ENCODE measurements at regions not wholly inside any gene's neighbourhood (a gene's known extent, or its start where the extent isn't known, plus 50 kb on each side); places are given as distances from the start of the nearest gene placed in this dataset.

DNA sequence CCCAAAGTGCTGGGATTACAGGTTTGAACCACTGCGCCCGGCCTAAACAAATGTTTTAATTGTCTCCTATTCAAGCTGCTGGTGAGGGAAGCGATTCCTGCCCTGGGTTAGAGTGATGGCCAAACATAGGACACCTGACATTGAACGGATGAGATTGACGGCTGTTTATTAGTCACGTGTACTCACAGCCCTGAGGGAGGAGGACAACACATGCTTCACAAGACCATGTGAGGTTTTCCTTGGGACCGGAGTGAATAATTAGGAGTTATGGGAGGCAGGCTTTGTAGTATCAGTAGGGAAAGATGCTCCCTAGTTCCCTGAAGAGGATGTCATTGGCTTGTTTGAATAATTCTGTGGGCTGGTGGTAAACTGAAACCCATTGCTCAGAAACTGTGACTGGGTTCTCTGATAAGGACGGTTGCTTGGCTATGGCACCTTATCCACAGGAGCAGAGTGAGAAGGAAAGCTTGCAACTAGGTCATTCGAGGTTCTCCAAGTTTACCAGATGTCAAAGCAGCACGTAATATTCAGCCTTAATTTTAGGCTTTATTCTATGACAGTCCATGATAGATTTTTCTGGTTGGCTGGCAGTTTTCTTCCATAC is 245.8 kb downstream of the PLA2G4A start:
- DNase-seq (ENCODE audit: extremely low read depth, low read depth): no peak
- TF ChIP-seq, protein P1, sequence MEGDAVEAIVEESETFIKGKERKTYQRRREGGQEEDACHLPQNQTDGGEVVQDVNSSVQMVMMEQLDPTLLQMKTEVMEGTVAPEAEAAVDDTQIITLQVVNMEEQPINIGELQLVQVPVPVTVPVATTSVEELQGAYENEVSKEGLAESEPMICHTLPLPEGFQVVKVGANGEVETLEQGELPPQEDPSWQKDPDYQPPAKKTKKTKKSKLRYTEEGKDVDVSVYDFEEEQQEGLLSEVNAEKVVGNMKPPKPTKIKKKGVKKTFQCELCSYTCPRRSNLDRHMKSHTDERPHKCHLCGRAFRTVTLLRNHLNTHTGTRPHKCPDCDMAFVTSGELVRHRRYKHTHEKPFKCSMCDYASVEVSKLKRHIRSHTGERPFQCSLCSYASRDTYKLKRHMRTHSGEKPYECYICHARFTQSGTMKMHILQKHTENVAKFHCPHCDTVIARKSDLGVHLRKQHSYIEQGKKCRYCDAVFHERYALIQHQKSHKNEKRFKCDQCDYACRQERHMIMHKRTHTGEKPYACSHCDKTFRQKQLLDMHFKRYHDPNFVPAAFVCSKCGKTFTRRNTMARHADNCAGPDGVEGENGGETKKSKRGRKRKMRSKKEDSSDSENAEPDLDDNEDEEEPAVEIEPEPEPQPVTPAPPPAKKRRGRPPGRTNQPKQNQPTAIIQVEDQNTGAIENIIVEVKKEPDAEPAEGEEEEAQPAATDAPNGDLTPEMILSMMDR (IDR thresholded peaks at IDR 0.05; ENCODE audit: low read depth, low read length): no peak

DNA sequence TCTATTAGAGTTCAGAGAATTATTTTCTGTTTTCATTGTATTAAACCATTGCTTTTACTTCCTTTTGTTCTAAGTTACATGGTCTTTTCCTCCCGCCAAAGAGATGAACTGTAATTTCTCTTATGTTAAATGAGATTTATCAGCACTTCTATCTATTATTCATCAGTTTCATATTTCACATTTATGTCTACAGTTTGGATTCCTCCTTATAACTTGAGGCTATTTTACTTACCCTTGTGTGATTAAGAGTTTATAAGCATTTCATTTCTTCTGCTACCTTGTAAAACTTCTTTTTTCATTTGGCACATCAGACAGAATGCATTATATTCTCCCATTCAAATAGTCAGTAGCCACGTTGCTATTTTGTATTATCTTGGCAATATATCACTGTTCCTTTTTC is 248.2 kb downstream of the PLA2G4A start:
- no peak for DNase-seq (ENCODE audit: extremely low read depth, low read depth)
- TF ChIP-seq, protein P1 (IDR thresholded peaks at IDR 0.05; ENCODE audit: low read depth, low read length): no peak

DNA sequence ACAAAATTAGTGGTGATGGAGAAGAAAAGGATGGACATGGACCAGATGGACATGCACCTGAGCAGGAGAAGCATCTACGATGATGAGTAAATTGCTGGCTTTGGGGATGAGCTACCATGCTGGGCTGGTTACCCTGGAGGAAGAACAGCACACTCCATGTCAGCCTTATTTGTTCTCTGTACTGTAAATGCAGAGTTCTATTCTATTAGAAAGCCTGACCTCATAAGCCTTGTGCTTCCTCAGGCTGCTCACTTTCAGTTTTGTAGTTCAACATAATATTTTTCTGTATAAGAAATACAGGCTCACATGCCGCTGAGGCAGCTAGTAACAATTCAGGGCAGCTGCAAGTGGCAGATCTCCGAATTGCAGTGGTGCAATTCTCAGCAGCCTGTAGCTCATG is 249.6 kb downstream of the PLA2G4A start:
- DNase-seq (ENCODE audit: extremely low read depth, low read depth): no peak
- TF ChIP-seq, protein P1 (IDR thresholded peaks at IDR 0.05; ENCODE audit: low read depth, low read length): no peak

DNA sequence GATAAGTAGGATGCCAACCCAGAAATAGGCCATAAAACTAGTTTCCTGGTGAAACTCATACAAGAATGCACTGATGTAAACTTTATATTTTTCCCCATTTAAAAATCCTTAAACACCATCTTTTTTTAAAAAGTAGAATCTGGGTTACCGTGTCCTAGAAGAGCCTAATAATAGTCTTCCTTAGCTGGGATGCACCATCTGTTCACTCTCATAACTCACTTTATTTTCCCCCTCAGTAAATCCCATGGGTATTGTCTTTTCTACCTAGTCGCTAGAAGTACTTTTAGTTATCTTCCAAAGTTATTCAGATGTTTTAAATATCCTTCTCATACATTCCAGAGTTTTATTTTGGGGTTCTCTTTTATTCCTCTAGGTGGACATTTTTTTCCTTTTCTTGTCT is 250.2 kb downstream of the PLA2G4A start:
- TF ChIP-seq, protein P1 (IDR thresholded peaks at IDR 0.05; ENCODE audit: low read depth, low read length): no peak
- no peak for DNase-seq (ENCODE audit: extremely low read depth, low read depth)

DNA sequence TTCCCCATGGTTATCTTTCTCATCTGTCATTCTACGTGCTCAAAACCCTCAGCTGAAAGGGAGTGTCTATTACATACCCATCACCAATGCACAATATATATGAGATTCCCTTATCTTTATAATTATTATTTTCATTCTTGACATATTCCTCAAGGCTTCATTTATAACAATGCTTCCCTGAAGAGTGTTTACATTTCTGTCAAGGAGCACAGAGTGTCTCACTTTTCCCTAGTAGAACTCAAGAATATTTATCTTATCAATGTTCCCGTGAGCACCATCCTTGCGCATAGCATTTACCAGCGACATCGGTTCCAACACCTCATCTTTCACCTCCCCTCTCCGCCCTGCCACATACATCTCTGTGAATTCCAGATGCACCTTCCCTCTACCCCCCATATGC is 250.6 kb downstream of the PLA2G4A start:
- TF ChIP-seq, protein P1 (IDR thresholded peaks at IDR 0.05; ENCODE audit: low read depth, low read length): no peak
- no peak for DNase-seq (ENCODE audit: extremely low read depth, low read depth)

DNA sequence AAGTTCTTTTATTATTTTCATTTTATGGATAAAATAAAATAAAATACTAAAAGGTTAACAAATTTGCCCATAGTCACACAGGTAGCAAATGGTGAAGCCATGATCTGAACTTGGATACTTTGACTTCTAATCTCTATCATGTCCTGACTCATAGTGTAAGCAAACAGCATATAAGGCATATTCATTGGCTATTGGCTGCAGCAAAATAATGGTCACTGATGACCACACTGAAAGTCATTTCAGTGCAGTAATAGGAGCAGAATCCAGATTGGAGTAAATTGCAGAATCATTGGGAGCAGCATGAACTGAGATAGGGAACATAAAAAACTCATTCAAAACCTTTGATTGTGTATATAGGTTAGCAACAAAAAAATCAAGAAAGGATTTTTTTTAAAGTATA is 262.9 kb downstream of the PLA2G4A start:
- TF ChIP-seq, protein P1 (IDR thresholded peaks at IDR 0.05; ENCODE audit: low read depth, low read length): no peak
- no peak for DNase-seq (ENCODE audit: extremely low read depth, low read depth)

DNA sequence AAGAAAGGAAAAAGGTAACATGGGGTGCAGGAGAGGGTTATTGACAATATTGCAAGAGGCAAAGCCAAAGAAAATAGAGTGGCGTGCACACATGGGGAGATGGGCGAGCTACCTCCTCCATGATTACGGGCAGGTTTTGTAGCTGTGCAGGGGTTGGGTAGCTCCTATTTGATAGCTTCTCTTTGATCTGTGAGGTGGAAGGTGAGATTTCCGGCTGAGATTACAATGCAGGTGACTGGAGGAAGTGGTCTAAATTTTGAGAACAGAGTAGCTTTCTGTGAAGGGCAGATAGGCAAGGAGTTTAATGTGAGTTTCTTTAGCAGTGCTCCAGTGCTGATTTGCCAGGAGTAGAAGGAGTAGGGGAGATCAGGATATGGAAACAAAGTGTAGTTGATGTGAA is 263.4 kb downstream of the PLA2G4A start:
- TF ChIP-seq, protein P1 (IDR thresholded peaks at IDR 0.05; ENCODE audit: low read depth, low read length): no peak
- no peak for DNase-seq (ENCODE audit: extremely low read depth, low read depth)
